ENCODE measurements at regions not wholly inside any gene's neighbourhood (a gene's known extent, or its start where the extent isn't known, plus 50 kb on each side); places are given as distances from the start of the nearest gene placed in this dataset.

GRCh38 chr6:14786008-14786407 is 459.9 kb upstream of the JARID2 start:
- no peak for TF ChIP-seq ZNF157 (tag by site-specific recombination; IDR thresholded peaks at IDR 0.05)
- TF ChIP-seq CTCF (tag by site-specific recombination; IDR thresholded peaks at IDR 0.05), result no peak
- TF ChIP-seq GLIS1 (tag by site-specific recombination; IDR thresholded peaks at IDR 0.05), result no peak
- no peak for TF ChIP-seq REST (tag by site-specific recombination; IDR thresholded peaks at IDR 0.05)
- no peak for TF ChIP-seq ZNF785 (tag by site-specific recombination; IDR thresholded peaks at IDR 0.05)
- TF ChIP-seq ZNF776 (tag by site-specific recombination; IDR thresholded peaks at IDR 0.05; ENCODE audit: borderline replicate concordance), result no peak
- TF ChIP-seq YY1 (tag by site-specific recombination; IDR thresholded peaks at IDR 0.05), result no peak
- no peak for TF ChIP-seq ZBTB20 (tag by site-specific recombination; IDR thresholded peaks at IDR 0.05)
- TF ChIP-seq ZBTB26 (tag by site-specific recombination; optimal IDR thresholded peaks at IDR 0.05), result no peak
- no peak for TF ChIP-seq TRIM28 (IDR thresholded peaks at IDR 0.05; ENCODE audit: borderline replicate concordance, low read length)
- TF ChIP-seq ZNF23 (tag by site-specific recombination; IDR thresholded peaks at IDR 0.05; ENCODE audit: borderline replicate concordance), result no peak
- no peak for TF ChIP-seq ZNF280D (tag by site-specific recombination; IDR thresholded peaks at IDR 0.05)
- no peak for TF ChIP-seq ZNF239 (tag by site-specific recombination; IDR thresholded peaks at IDR 0.05)
- TF ChIP-seq ZNF707 (tag by site-specific recombination; IDR thresholded peaks at IDR 0.05), result no peak
